Neural crest cell (in vitro differentiated cells): ENCODE measurements at regions not wholly inside any gene's neighbourhood (a gene's known extent, or its start where the extent isn't known, plus 50 kb on each side); places are given as distances from the start of the nearest gene placed in this dataset.

Experiments
- DNase-seq: peaks from one replicate; pipeline ENCODE4 v3.0.0; 2021; ENCODE audit warnings: low read depth, mixed read lengths, low spot score
- H3K27ac Mint-ChIP-seq: one replicate; pipeline ENCODE4 v1.8.0; 2021; ENCODE audit warnings: mild to moderate bottlenecking, mixed read lengths; ENCODE audit not compliant: unreplicated experiment
- H3K27me3 Mint-ChIP-seq: 2 replicates; pipeline ENCODE4 v1.8.0; 2021; ENCODE audit warnings: low read depth, mild to moderate bottlenecking, mixed read lengths
- H3K36me3 Mint-ChIP-seq: 2 replicates; pipeline ENCODE4 v1.8.0; 2021; ENCODE audit warnings: low read depth, mild to moderate bottlenecking, mixed read lengths
- H3K4me1 Mint-ChIP-seq: 2 replicates; pipeline ENCODE4 v1.8.0; 2021; ENCODE audit warnings: mixed read lengths
- H3K4me3 Mint-ChIP-seq: one replicate; pipeline ENCODE4 v1.8.0; 2021; ENCODE audit warnings: mild to moderate bottlenecking, mixed read lengths
- H3K9me3 Mint-ChIP-seq: 2 replicates; pipeline ENCODE4 v1.8.0; 2021; ENCODE audit warnings: mixed read lengths
- CTCF ChIP-seq: fragments of 200-600 bp; sonication (generic); conservative IDR thresholded peaks from 2 replicates; pipeline ENCODE4 v1.5.0; 2021; ENCODE audit warnings: antibody characterized with exemption, mild to moderate bottlenecking

- no peak for DNase-seq
- no peak for TF ChIP-seq CTCF
- no peaks in the 10 kb centered on the region for H3K27me3 Mint-ChIP-seq
- H3K9me3 Mint-ChIP-seq, result peaks cover 2% of the 10 kb centered on the region
- peak overlapping the region; percentile 7 for H3K27ac Mint-ChIP-seq
- no peaks in the 10 kb centered on the region for H3K36me3 Mint-ChIP-seq
- peaks cover 18% of the 10 kb centered on the region for H3K4me1 Mint-ChIP-seq
- no peak overlapping the region for H3K4me3 Mint-ChIP-seq
Measured at GRCh38 chr2:114248648-114249047, 193.8 kb upstream of the DPP10 start.

GRCh38 chr2:114252713-114253112 lies 189.7 kb upstream of the DPP10 start:
- Mint-ChIP-seq H3K27ac (no peak overlapping the region), H3K36me3 (no peaks in the 10 kb centered on the region), H3K4me3 (no peak overlapping the region), H3K27me3 (no peaks in the 10 kb centered on the region), H3K9me3 (no peaks in the 10 kb centered on the region), H3K4me1 (peaks cover 6% of the 10 kb centered on the region)
- no peak for DNase-seq
- no peak for TF ChIP-seq CTCF

- no peaks in the 10 kb centered on the region for H3K9me3 Mint-ChIP-seq
- H3K36me3 Mint-ChIP-seq, result no peaks in the 10 kb centered on the region
- H3K4me3 Mint-ChIP-seq, result no peak overlapping the region
- H3K27ac Mint-ChIP-seq, result no peak overlapping the region
- no peaks in the 10 kb centered on the region for H3K4me1 Mint-ChIP-seq
- no peak for DNase-seq
- no peaks in the 10 kb centered on the region for H3K27me3 Mint-ChIP-seq
- no peak for TF ChIP-seq CTCF
Measured at GRCh38 chr2:114254875-114255274, 187.6 kb upstream of the DPP10 start.

GRCh38 chr2:114259389-114259788 lies 183.1 kb upstream of the DPP10 start:
- DNase-seq, result no peak
- H3K4me1 Mint-ChIP-seq, result peaks cover 4% of the 10 kb centered on the region

GRCh38 chr2:114261366-114261765 lies 181.1 kb upstream of the DPP10 start:
- H3K27me3 Mint-ChIP-seq, result no peaks in the 10 kb centered on the region
- no peak for DNase-seq
- H3K36me3 Mint-ChIP-seq, result no peaks in the 10 kb centered on the region
- TF ChIP-seq CTCF, result no peak
- H3K27ac Mint-ChIP-seq, result no peak overlapping the region
- H3K4me3 Mint-ChIP-seq, result no peak overlapping the region
- peaks cover 4% of the 10 kb centered on the region for H3K4me1 Mint-ChIP-seq
- H3K9me3 Mint-ChIP-seq, result no peaks in the 10 kb centered on the region

More at GRCh38 chr2:114259389-114259788, 183.1 kb upstream of the DPP10 start:
- Mint-ChIP-seq H3K4me3 (no peak overlapping the region), H3K9me3 (no peaks in the 10 kb centered on the region), H3K27ac (no peak overlapping the region), H3K27me3 (no peaks in the 10 kb centered on the region), H3K36me3 (no peaks in the 10 kb centered on the region)
- no peak for TF ChIP-seq CTCF

GRCh38 chr2:114265261-114265660 lies 177.2 kb upstream of the DPP10 start:
- DNase-seq, result no peak
- Mint-ChIP-seq H3K9me3 (no peaks in the 10 kb centered on the region), H3K27ac (no peak overlapping the region), H3K27me3 (no peaks in the 10 kb centered on the region), H3K36me3 (no peaks in the 10 kb centered on the region), H3K4me1 (peaks cover 4% of the 10 kb centered on the region), H3K4me3 (no peak overlapping the region)
- no peak for TF ChIP-seq CTCF
